Fibroblast of the aortic adventitia (primary cell): ENCODE measurements at regions not wholly inside any gene's neighbourhood (a gene's known extent, or its start where the extent isn't known, plus 50 kb on each side); places are given as distances from the start of the nearest gene placed in this dataset.

Source experiments
- DNase-seq: peaks from one replicate; pipeline ENCODE4 v3.0.0-alpha.2; 2010; ENCODE audit warnings: low read depth
- H3K4me3 ChIP-seq: 2 replicates; pipeline ENCODE4 v1.5.1; 2011; ENCODE audit warnings: low read depth, mild to moderate bottlenecking, control low read depth, low read length, moderate library complexity
- CTCF ChIP-seq: IDR thresholded peaks from 2 replicates; pipeline ENCODE4 v1.5.1; 2011; ENCODE audit warnings: mild to moderate bottlenecking, low read length, control low read depth, inconsistent platforms; ENCODE audit not compliant: insufficient read depth

GRCh38 chr5:152264645-152265254 is 140.3 kb downstream of the NMUR2 start:
- no peak overlapping the region for H3K4me3 ChIP-seq
- DNase-seq, result no peak
- no peak for TF ChIP-seq CTCF

DNA sequence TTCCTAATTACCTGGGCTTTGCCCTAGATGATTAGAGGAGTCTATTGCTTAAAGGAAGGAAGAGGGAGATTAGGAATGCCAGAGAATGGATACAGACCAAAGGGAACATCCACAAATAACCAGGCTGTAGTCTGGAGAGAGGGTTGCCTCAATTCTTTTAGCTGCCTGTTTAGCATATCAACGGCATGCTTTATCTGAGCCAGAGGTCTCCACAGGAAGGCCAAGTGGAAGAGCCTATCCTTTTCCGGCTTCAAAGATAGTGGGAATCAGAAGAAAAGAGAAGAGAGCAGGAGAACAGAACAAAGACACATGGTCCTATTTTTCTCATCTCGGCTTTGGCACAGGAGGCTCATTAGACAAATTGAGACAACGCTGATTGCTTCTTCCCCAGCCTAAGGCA is 142.4 kb downstream of the NMUR2 start:
- no peak overlapping the region for H3K4me3 ChIP-seq
- DNase-seq, result no peak
- TF ChIP-seq CTCF, result no peak

GRCh38 chr5:152260940-152261339 is 144.1 kb downstream of the NMUR2 start:
- no peak overlapping the region for H3K4me3 ChIP-seq
- DNase-seq, result no peak
- TF ChIP-seq CTCF, result no peak

- no peak for TF ChIP-seq CTCF
- no peak for DNase-seq
- no peak overlapping the region for H3K4me3 ChIP-seq
Measured at GRCh38 chr5:152259702-152260101, 145.4 kb downstream of the NMUR2 start.

DNA sequence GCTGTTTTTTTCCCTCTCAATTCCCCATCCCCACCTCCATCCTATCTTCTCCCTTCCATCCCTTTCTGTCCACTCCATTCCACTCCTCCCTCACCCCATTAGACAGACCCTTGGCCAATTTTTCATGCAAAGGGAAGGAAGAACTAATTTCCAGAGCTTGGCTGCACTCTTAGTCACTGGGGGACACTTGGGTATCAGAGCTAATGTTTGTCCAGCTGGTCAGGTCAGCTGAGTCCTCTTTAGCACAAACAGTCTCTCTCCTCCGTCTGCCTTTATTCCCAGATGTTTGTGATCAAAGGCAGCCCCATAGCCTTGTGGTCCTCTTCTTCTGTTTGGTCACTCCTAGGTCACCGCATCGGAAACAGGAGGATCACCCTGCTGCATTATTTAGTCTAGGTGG is 148.5 kb downstream of the NMUR2 start:
- no peak overlapping the region for H3K4me3 ChIP-seq
- TF ChIP-seq CTCF, result no peak
- no peak for DNase-seq

DNA sequence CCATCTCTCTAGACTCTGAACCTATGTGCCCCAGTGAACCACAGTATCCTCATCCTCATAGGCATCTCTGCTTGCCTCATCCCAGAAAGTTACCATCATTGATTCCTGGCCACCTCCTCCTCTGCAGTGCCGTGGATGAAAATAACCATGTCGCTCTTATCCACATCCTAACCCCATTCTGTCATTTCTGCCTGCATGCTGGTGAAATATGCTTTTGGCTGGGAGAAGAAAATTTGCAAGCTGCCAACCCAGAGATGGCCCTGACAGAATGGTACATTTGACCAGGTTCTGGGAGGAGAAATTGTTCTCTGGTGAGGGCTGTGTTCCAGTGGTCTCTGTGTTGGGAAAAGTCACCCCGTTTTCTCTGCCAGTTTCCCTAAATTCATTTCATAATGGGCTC is 149.7 kb downstream of the NMUR2 start:
- no peak for TF ChIP-seq CTCF
- DNase-seq, result no peak
- no peak overlapping the region for H3K4me3 ChIP-seq

GRCh38 chr5:152247850-152248385 is 157.2 kb downstream of the NMUR2 start:
- no peak for TF ChIP-seq CTCF
- no peak overlapping the region for H3K4me3 ChIP-seq
- no peak for DNase-seq
